ENCODE measurements at regions not wholly inside any gene's neighbourhood (a gene's known extent, or its start where the extent isn't known, plus 50 kb on each side); places are given as distances from the start of the nearest gene placed in this dataset.

DNA sequence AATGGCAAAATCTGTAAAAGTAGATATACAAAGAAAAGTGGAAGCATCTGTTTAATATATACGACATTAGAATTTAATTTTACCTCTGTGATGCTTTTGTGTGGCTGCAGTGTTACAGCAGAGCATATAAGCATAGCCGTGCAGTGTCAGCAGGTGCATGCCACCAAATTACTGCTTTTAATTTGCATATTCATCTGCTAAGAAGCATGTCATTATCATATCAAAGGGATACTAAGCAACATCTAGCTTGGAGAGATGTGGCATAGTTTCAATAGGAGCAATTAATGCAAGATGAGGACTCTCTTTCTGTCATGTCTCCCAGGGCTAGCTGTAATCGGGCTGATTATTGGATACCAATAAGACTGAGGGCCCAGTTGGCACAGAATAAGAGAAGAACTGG, 214.4 kb upstream of the SOX2 start:
- ChIA-PET POLR2A (no interaction called here), CTCF (no interaction called here)
- Histone ChIP-seq H3K36me3 (ENCODE audit: control insufficient read depth in 2 of 2, insufficient read depth in 1 of 2, low read length in 2 of 2) (no peaks in the 10 kb centered on the region), H3K4me1 (ENCODE audit: control insufficient read depth, insufficient read depth, low read length) (no peaks in the 10 kb centered on the region), H3K27ac (ENCODE audit: extremely low read depth, low read depth, low read length) (no peak overlapping the region), H3K9me3 (ENCODE audit: control insufficient read depth, insufficient read depth, low read depth, low read length) (no peaks in the 10 kb centered on the region), H3K4me3 (ENCODE audit: low read depth, low read length) (no peak overlapping the region)
- TF ChIP-seq ZBTB7A (tag by site-specific recombination; IDR thresholded peaks at IDR 0.05; ENCODE audit: low read depth), result no peak

GRCh38 chr3:181493423-181493822, 218.3 kb upstream of the SOX2 start:
- no peak overlapping the region for H3K27ac ChIP-seq (ENCODE audit: extremely low read depth, low read depth, low read length)
- CTCF ChIA-PET, result no interaction called here
- H3K4me3 ChIP-seq (ENCODE audit: low read depth, low read length), result no peak overlapping the region
- H3K4me1 ChIP-seq (ENCODE audit: control insufficient read depth, insufficient read depth, low read length), result no peaks in the 10 kb centered on the region
- H3K36me3 ChIP-seq (ENCODE audit: control insufficient read depth in 2 of 2, insufficient read depth in 1 of 2, low read length in 2 of 2), result no peaks in the 10 kb centered on the region
- no peaks in the 10 kb centered on the region for H3K9me3 ChIP-seq (ENCODE audit: control insufficient read depth, insufficient read depth, low read depth, low read length)
- POLR2A ChIA-PET, result no interaction called here
- TF ChIP-seq ZBTB26 (tag by site-specific recombination; optimal IDR thresholded peaks at IDR 0.05) (no peak), CTCF (tag by site-specific recombination; IDR thresholded peaks at IDR 0.05) (no peak)

GRCh38 chr3:181488536-181488935, 223.2 kb upstream of the SOX2 start:
- ChIA-PET CTCF (no interaction called here), POLR2A (no interaction called here)
- H3K4me3 ChIP-seq (ENCODE audit: low read depth, low read length), result no peak overlapping the region
- H3K36me3 ChIP-seq (ENCODE audit: control insufficient read depth in 2 of 2, insufficient read depth in 1 of 2, low read length in 2 of 2), result no peaks in the 10 kb centered on the region
- TF ChIP-seq ZNF518A (tag by site-specific recombination; conservative IDR thresholded peaks at IDR 0.05; ENCODE audit: low read depth) (no peak), ZNF140 (tag by site-specific recombination; IDR thresholded peaks at IDR 0.05) (no peak), GLIS1 (tag by site-specific recombination; IDR thresholded peaks at IDR 0.05) (no peak)
- no peaks in the 10 kb centered on the region for H3K9me3 ChIP-seq (ENCODE audit: control insufficient read depth, insufficient read depth, low read depth, low read length)
- no peaks in the 10 kb centered on the region for H3K4me1 ChIP-seq (ENCODE audit: control insufficient read depth, insufficient read depth, low read length)
- no peak overlapping the region for H3K27ac ChIP-seq (ENCODE audit: extremely low read depth, low read depth, low read length)

DNA sequence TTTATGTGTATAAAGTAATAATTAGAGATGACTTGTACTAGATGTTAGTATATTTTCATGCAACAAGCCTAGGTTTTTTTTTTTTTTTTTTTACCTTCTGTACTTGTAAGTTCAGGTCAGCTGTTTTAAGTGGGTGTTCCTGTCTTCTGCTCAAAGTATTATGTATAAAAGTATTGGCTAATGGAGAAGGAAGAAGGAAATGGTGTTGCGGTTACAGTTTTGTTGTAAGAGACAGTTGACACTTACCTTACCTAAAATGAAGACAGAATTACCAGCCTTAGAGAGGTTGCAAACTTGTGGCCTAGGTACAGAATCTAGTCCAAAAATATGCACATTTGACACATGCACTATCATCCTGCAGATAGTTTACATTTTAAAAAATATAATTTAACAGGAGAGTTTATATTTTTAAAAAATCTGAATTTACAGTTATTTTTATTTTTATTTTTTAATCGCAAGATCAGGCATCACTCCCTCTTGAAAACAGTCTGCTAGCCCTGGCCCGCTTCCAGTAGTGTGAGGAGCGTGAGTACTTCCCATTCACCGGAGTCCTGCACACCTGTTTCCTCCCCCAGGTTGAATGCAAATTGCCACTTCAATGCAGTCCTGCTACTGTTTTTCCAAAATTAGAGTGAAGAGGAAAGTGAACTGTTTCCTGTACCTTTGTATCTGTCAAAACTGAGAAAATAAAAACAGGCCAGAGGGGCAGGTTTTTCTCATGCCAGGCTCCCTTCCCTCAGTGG, 224.3 kb upstream of the SOX2 start:
- no peak overlapping the region for H3K27ac ChIP-seq (ENCODE audit: extremely low read depth, low read depth, low read length)
- no peaks in the 10 kb centered on the region for H3K9me3 ChIP-seq (ENCODE audit: control insufficient read depth, insufficient read depth, low read depth, low read length)
- ChIA-PET POLR2A (no interaction called here), CTCF (interaction anchor here (0.7 kb wide), 1 partner anchor 30 kb away, joined by 3 read pairs; no protein-coding TSS in a partner anchor)
- H3K36me3 ChIP-seq (ENCODE audit: control insufficient read depth in 2 of 2, insufficient read depth in 1 of 2, low read length in 2 of 2), result no peaks in the 10 kb centered on the region
- H3K4me3 ChIP-seq (ENCODE audit: low read depth, low read length), result no peak overlapping the region
- no peaks in the 10 kb centered on the region for H3K4me1 ChIP-seq (ENCODE audit: control insufficient read depth, insufficient read depth, low read length)
- TF ChIP-seq ZNF513 (tag by site-specific recombination; IDR thresholded peaks at IDR 0.05) (no peak), ZNF518A (tag by site-specific recombination; conservative IDR thresholded peaks at IDR 0.05; ENCODE audit: low read depth) (no peak), KLF1 (tag by site-specific recombination; IDR thresholded peaks at IDR 0.05) (no peak), ZNF175 (tag by site-specific recombination; IDR thresholded peaks at IDR 0.05) (no peak), ZNF768 (tag by site-specific recombination; IDR thresholded peaks at IDR 0.05) (no peak), ZNF132 (tag by site-specific recombination; IDR thresholded peaks at IDR 0.05; ENCODE audit: borderline replicate concordance) (no peak)

Data from HEK293 (cell line).